ENCODE measurements at regions not wholly inside any gene's neighbourhood (a gene's known extent, or its start where the extent isn't known, plus 50 kb on each side); places are given as distances from the start of the nearest gene placed in this dataset.

DNA sequence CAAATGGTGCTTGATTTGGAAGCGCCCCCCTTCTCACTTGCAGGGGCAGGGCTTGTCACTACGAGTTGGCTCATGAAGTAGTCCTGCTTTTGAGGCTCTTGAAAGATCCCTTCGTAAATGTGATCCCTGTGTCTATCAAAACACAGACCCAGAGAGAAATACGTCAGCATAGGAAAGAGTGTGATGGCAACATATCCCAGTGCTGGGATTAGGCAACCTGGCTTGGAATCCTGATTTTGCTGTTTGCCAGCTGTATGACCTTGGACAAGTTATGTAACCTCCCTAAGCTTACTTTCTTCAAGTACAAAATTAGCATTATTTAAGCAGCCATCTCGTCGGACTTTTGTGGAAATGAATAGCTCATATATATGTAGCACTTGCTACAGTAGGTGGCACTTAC is 228.4 kb downstream of the ATG4C start (continued):
- TF ChIP-seq, protein P1, sequence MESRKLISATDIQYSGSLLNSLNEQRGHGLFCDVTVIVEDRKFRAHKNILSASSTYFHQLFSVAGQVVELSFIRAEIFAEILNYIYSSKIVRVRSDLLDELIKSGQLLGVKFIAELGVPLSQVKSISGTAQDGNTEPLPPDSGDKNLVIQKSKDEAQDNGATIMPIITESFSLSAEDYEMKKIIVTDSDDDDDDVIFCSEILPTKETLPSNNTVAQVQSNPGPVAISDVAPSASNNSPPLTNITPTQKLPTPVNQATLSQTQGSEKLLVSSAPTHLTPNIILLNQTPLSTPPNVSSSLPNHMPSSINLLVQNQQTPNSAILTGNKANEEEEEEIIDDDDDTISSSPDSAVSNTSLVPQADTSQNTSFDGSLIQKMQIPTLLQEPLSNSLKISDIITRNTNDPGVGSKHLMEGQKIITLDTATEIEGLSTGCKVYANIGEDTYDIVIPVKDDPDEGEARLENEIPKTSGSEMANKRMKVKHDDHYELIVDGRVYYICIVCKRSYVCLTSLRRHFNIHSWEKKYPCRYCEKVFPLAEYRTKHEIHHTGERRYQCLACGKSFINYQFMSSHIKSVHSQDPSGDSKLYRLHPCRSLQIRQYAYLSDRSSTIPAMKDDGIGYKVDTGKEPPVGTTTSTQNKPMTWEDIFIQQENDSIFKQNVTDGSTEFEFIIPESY (IDR thresholded peaks at IDR 0.05; ENCODE audit: extremely low read depth, insufficient replicate concordance, low read length) = no peak
- TF ChIP-seq, protein P2, sequence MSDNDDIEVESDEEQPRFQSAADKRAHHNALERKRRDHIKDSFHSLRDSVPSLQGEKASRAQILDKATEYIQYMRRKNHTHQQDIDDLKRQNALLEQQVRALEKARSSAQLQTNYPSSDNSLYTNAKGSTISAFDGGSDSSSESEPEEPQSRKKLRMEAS (IDR thresholded peaks at IDR 0.05) = no peak
- TF ChIP-seq EGR1 (IDR thresholded peaks at IDR 0.05; ENCODE audit: low read depth) = no peak
- TF ChIP-seq SP1 (IDR thresholded peaks at IDR 0.05; ENCODE audit: low read depth) = no peak

DNA sequence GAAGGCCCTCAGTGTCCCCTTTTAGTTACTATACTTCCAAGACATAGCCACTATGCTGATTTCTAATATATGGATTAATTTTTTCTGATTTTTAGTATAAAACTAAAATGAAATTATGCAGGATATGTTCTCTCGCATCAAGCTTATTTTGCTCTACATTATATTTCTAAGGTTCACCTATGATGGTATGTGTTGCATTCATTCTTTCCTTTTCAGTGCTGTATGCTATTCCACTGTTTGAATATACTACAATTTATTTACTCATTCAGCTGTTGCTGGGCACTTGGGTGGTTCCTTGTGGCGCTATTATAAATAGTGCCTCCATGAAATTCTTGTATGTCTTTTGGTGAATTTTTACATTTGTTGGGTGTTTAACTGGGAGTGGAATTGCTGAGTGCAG is 230.3 kb downstream of the ATG4C start:
- TF ChIP-seq CBX3 (IDR thresholded peaks at IDR 0.05; ENCODE audit: low read depth) = no peak
- no peak for TF ChIP-seq YY1 (IDR thresholded peaks at IDR 0.05; ENCODE audit: extremely low read depth, insufficient replicate concordance, low read depth, low read length)
- TF ChIP-seq, protein P3, sequence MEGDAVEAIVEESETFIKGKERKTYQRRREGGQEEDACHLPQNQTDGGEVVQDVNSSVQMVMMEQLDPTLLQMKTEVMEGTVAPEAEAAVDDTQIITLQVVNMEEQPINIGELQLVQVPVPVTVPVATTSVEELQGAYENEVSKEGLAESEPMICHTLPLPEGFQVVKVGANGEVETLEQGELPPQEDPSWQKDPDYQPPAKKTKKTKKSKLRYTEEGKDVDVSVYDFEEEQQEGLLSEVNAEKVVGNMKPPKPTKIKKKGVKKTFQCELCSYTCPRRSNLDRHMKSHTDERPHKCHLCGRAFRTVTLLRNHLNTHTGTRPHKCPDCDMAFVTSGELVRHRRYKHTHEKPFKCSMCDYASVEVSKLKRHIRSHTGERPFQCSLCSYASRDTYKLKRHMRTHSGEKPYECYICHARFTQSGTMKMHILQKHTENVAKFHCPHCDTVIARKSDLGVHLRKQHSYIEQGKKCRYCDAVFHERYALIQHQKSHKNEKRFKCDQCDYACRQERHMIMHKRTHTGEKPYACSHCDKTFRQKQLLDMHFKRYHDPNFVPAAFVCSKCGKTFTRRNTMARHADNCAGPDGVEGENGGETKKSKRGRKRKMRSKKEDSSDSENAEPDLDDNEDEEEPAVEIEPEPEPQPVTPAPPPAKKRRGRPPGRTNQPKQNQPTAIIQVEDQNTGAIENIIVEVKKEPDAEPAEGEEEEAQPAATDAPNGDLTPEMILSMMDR (IDR thresholded peaks at IDR 0.05 in 2 of 3, conservative IDR thresholded peaks at IDR 0.05 in 1 of 3; ENCODE audit: borderline replicate concordance in 1 of 3, insufficient read depth in 1 of 3, low read depth in 2 of 3, low read length in 2 of 3) = no peak
- no peak for TF ChIP-seq EZH2phosphoT487 (IDR thresholded peaks at IDR 0.05; ENCODE audit: borderline replicate concordance)
- TF ChIP-seq ZNF274 (IDR thresholded peaks at IDR 0.05; ENCODE audit: low read depth, low read length) = no peak
- ATAC-seq (no peak), DNase-seq (ENCODE audit: low read depth, low spot score) (no peak)
- H3K27ac ChIP-seq (ENCODE audit: low read depth, low read length) = no peak overlapping the region
- ChIA-PET RAD21 (ENCODE audit: low non-redundant PET in 1 of 2, low total read pairs in 2 of 2, uncharacterized antibody in 2 of 2, unreplicated experiment in 2 of 2) (no interaction called here), CTCF (no interaction called here), POLR2A (no interaction called here)
- no peak overlapping the region for H3K9ac ChIP-seq (ENCODE audit: low read length)
- no peak overlapping the region for H2AFZ ChIP-seq (ENCODE audit: low read depth, low read length, poor library complexity, severe bottlenecking)
- H3K4me2 ChIP-seq (ENCODE audit: low read length) = no peak overlapping the region
- no peaks in the 10 kb centered on the region for H3K9me2 ChIP-seq (ENCODE audit: insufficient read depth)
- no TSS peak for BruUV-seq (replicated peaks)
- H3K4me1 ChIP-seq (ENCODE audit: control insufficient read depth in 1 of 2, insufficient read depth in 2 of 2, low read length in 2 of 2) = no peaks in the 10 kb centered on the region
- H3K9me3 ChIP-seq (ENCODE audit: control insufficient read depth in 1 of 2, insufficient read depth in 1 of 2, low read depth in 1 of 2, low read length in 2 of 2) = no peaks in the 10 kb centered on the region
- intact Hi-C loops (cut with micrococcal nuclease) = no loop called here
- no peak overlapping the region for H3K4me3 ChIP-seq (replicated peaks in 1 of 2; ENCODE audit: low read depth in 1 of 2, low read length in 2 of 2)
- H3K36me3 ChIP-seq (ENCODE audit: control insufficient read depth in 1 of 2, insufficient read depth in 2 of 2, low read length in 2 of 2) = no peaks in the 10 kb centered on the region
- H3K27me3 ChIP-seq (ENCODE audit: insufficient read depth, low read length) = no peaks in the 10 kb centered on the region
- H4K20me1 ChIP-seq (ENCODE audit: insufficient read depth) = no peaks in the 10 kb centered on the region
- H3K79me2 ChIP-seq (ENCODE audit: insufficient read depth, low read length) = no peaks in the 10 kb centered on the region
